IgD-negative memory B cell (primary cell): ENCODE measurements at regions not wholly inside any gene's neighbourhood (a gene's known extent, or its start where the extent isn't known, plus 50 kb on each side); places are given as distances from the start of the nearest gene placed in this dataset.
A peak's percentile ranks its signal among the peaks of the same experiment; 100 is the strongest.

Experiments used
- H3K27ac Mint-ChIP-seq, 3 donors: one replicate each; pipeline ENCODE4 v1.8.0; 2020 to 2022; ENCODE audit warnings: mild to moderate bottlenecking in 3 of 3, mixed read lengths in 3 of 3, moderate library complexity in 1 of 3
- H3K27me3 Mint-ChIP-seq: one replicate; pipeline ENCODE4 v1.8.0; 2021; ENCODE audit warnings: mixed read lengths
- H3K36me3 Mint-ChIP-seq: one replicate; pipeline ENCODE4 v1.8.0; 2020; ENCODE audit warnings: mild to moderate bottlenecking, mixed read lengths
- H3K4me1 Mint-ChIP-seq, 3 donors: one replicate each; pipeline ENCODE4 v1.8.0; 2020 to 2022; ENCODE audit warnings: mixed read lengths in 3 of 3, mild to moderate bottlenecking in 1 of 3
- H3K4me3 Mint-ChIP-seq, 4 donors: one replicate each; pipeline ENCODE4 v1.8.0; 2020 to 2022; ENCODE audit warnings: mild to moderate bottlenecking in 4 of 4, mixed read lengths in 4 of 4, moderate library complexity in 3 of 4
- H3K9me3 Mint-ChIP-seq, 3 donors: one replicate each; pipeline ENCODE4 v1.8.0; 2020 to 2021; ENCODE audit warnings: mixed read lengths in 3 of 3, mild to moderate bottlenecking in 1 of 3

GRCh38 chr15:31264559-31265089 lies 62.0 kb upstream of the KLF13 start:
- H3K4me1 Mint-ChIP-seq: peaks cover 44 to 66% (median 65%) of the 10 kb centered on the region in 3 donors
- H3K9me3 Mint-ChIP-seq: no peaks in the 10 kb centered on the region
- H3K36me3 Mint-ChIP-seq: no peaks in the 10 kb centered on the region
- peak overlapping the region; percentile 87 to 98 (median 93) for H3K27ac Mint-ChIP-seq
- H3K27me3 Mint-ChIP-seq: no peaks in the 10 kb centered on the region
- peak overlapping the region; percentile 59 to 89 (median 81) for H3K4me3 Mint-ChIP-seq

- peak overlapping the region; percentile 87 to 98 (median 88) for H3K27ac Mint-ChIP-seq
- peaks cover 48 to 66% (median 65%) of the 10 kb centered on the region in 3 donors for H3K4me1 Mint-ChIP-seq
- no peaks in the 10 kb centered on the region for H3K36me3 Mint-ChIP-seq
- peak overlapping the region; percentile 46 to 85 (median 72) for H3K4me3 Mint-ChIP-seq
- H3K9me3 Mint-ChIP-seq: no peaks in the 10 kb centered on the region
- no peaks in the 10 kb centered on the region for H3K27me3 Mint-ChIP-seq
These were observed 61.4 kb upstream of the KLF13 start for GRCh38 chr15:31265090-31265870.

- H3K4me3 Mint-ChIP-seq: peak overlapping the region; percentile 56 to 85 (median 72)
- H3K9me3 Mint-ChIP-seq: no peaks in the 10 kb centered on the region
- peaks cover 48 to 65% (median 63%) of the 10 kb centered on the region in 3 donors for H3K4me1 Mint-ChIP-seq
- no peaks in the 10 kb centered on the region for H3K36me3 Mint-ChIP-seq
- H3K27ac Mint-ChIP-seq: peak overlapping the region; percentile 87 to 98 (median 88)
- H3K27me3 Mint-ChIP-seq: no peaks in the 10 kb centered on the region
These were observed 60.5 kb upstream of the KLF13 start for GRCh38 chr15:31265871-31266711.

DNA sequence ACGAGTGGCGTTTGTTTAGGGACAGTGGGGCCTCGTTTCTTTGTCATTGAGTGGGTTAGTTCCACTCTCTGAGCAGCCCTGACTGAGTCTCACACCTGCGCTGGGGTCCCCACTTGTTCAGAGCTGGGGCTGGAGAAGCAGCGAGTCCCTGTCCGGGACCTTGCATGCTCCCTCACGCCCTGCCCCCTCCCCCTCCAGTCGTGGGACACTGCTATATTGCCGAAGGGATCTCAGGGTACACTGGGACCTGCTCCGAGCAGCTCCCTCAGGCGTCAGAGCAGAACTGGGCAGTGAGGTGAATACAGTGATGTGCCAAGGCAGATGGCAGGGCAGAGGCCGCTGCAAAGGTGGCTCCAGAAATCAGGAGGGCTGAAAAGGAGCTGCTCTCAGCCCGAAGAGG lies 59.9 kb upstream of the KLF13 start:
- Mint-ChIP-seq H3K27me3 (no peaks in the 10 kb centered on the region), H3K4me3 (peak overlapping the region; percentile 56 to 85 (median 72)), H3K4me1 (peaks cover 44 to 60% (median 60%) of the 10 kb centered on the region in 3 donors), H3K36me3 (no peaks in the 10 kb centered on the region), H3K27ac (peak overlapping the region; percentile 87 to 98 (median 88)), H3K9me3 (no peaks in the 10 kb centered on the region)

- H3K27me3 Mint-ChIP-seq: no peaks in the 10 kb centered on the region
- H3K4me3 Mint-ChIP-seq: peak overlapping the region in 3 of 4 donors; percentile 20 to 85 (median 57)
- peak overlapping the region; percentile 87 to 98 (median 93) for H3K27ac Mint-ChIP-seq
- no peaks in the 10 kb centered on the region for H3K36me3 Mint-ChIP-seq
- H3K4me1 Mint-ChIP-seq: peaks cover 36 to 55% (median 53%) of the 10 kb centered on the region in 3 donors
- no peaks in the 10 kb centered on the region for H3K9me3 Mint-ChIP-seq
These were observed 59.2 kb upstream of the KLF13 start for GRCh38 chr15:31267161-31268107.

DNA sequence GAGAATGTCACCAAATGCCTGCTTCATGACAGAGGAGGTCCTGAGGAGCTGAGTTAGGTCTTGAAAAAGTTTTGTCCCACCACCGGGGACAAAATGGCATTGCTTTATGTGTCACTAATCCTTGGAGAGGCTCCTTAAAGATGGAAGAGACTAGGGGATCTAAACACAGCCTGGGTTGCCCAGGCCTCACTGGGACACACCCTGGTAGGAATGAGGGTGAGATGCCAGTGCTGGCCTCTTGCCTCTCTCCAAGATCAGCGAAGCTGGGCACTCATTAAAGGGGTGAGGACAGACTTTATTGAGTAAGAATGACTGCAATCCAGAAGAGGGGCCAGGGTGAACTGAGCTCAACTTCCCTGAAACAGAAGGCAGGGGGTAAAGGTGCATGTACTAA lies 58.5 kb upstream of the KLF13 start:
- H3K9me3 Mint-ChIP-seq: no peaks in the 10 kb centered on the region
- peak overlapping the region in 1 of 3 donors; percentile 93 for H3K27ac Mint-ChIP-seq
- H3K4me1 Mint-ChIP-seq: peaks cover 33 to 50% (median 48%) of the 10 kb centered on the region in 3 donors
- H3K4me3 Mint-ChIP-seq: peak overlapping the region in 1 of 4 donors; percentile 54
- no peaks in the 10 kb centered on the region for H3K27me3 Mint-ChIP-seq
- no peaks in the 10 kb centered on the region for H3K36me3 Mint-ChIP-seq

DNA sequence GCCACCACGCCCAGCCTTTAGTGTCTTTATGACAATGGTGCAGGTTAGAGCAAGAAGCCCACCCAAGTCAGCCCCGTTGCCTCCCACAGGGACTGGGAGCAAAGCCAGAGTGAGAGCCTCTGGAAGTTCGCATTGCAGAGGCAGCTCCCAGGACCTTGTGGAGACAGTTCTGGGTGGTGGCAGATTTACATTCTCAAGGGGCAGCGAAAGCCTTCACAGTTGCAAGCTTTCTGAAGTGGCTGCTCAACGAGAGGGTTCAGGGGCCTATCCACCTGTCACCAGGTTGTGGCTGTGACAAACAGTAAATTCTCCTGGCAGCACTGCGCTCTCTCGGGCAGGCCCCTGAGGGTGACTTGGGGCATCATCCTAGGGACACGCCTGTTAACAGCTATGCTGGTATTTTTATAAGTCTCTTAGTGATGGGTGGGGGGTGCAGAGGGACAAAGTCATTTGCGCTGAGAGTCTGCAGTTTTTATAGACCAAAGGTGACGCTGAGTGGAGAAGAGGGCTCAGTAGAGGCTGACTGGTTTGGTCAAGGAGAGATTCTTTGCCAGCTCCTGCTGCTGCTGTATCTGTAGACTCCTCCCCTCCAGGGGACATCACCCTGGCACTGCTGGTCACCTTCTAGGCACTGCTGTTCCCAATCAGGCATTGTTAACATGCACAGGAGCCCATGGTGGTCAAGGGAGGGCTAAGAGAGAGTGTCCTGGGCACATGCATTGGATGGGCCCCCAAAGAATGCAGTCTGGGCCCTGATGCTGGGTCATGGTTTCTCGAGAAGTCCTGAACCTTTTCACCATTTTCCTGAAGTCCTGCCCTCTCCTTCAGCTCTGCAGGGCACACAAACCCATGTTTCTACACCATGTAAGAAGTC lies 57.5 kb upstream of the KLF13 start:
- Mint-ChIP-seq H3K9me3 (no peaks in the 10 kb centered on the region), H3K36me3 (no peaks in the 10 kb centered on the region), H3K4me1 (peaks cover 26 to 45% (median 41%) of the 10 kb centered on the region in 3 donors), H3K27ac (peak overlapping the region in 1 of 3 donors; percentile 16), H3K4me3 (no peak overlapping the region), H3K27me3 (no peaks in the 10 kb centered on the region)

- Mint-ChIP-seq H3K27ac (no peak overlapping the region), H3K9me3 (peaks cover 0 to under 1% (median 0%) of the 10 kb centered on the region in 3 donors), H3K4me3 (no peak overlapping the region), H3K27me3 (no peaks in the 10 kb centered on the region), H3K4me1 (peaks cover 24 to 38% (median 34%) of the 10 kb centered on the region in 3 donors), H3K36me3 (no peaks in the 10 kb centered on the region)
These were observed 56.6 kb upstream of the KLF13 start for GRCh38 chr15:31269816-31270575.

DNA sequence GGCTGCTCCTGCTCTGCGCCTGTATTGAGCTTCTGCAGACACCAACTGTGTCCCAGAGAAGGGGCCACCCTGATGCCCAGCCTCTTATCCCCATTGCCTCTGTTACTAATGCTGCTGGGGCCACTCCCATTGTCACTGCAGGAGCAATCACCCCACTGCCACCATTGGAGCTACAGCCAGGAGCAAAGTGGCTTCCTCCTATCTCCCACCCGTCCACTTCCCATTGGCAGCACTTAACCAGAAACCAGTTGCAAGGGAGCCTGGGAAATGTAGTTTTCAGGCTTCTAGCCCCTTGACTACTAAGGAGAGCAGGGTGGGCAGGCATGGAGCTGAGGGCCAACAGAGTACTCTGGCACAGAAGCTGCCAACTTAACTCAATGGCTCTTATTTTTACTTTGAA lies 55.9 kb upstream of the KLF13 start:
- H3K27me3 Mint-ChIP-seq: no peaks in the 10 kb centered on the region
- H3K4me3 Mint-ChIP-seq: no peak overlapping the region
- H3K36me3 Mint-ChIP-seq: no peaks in the 10 kb centered on the region
- no peak overlapping the region for H3K27ac Mint-ChIP-seq
- peaks cover 0 to 2% (median 0%) of the 10 kb centered on the region in 3 donors for H3K9me3 Mint-ChIP-seq
- H3K4me1 Mint-ChIP-seq: peaks cover 18 to 31% (median 28%) of the 10 kb centered on the region in 3 donors

- Mint-ChIP-seq H3K27ac (no peak overlapping the region), H3K27me3 (no peaks in the 10 kb centered on the region), H3K36me3 (no peaks in the 10 kb centered on the region), H3K4me3 (no peak overlapping the region), H3K9me3 (peaks cover 0 to 2% (median 0%) of the 10 kb centered on the region in 3 donors), H3K4me1 (peaks cover 17 to 29% (median 27%) of the 10 kb centered on the region in 3 donors)
These were observed 55.4 kb upstream of the KLF13 start for GRCh38 chr15:31271224-31271635.

- peak overlapping the region in 2 of 3 donors; percentile 39 to 53 for H3K27ac Mint-ChIP-seq
- peaks cover 0 to 2% (median 0%) of the 10 kb centered on the region in 3 donors for H3K9me3 Mint-ChIP-seq
- no peak overlapping the region for H3K4me3 Mint-ChIP-seq
- peaks cover 11 to 22% (median 20%) of the 10 kb centered on the region in 3 donors for H3K4me1 Mint-ChIP-seq
- H3K27me3 Mint-ChIP-seq: no peaks in the 10 kb centered on the region
- H3K36me3 Mint-ChIP-seq: no peaks in the 10 kb centered on the region
These were observed 54.7 kb upstream of the KLF13 start for GRCh38 chr15:31271711-31272557.
